ENCODE measurements at regions not wholly inside any gene's neighbourhood (a gene's known extent, or its start where the extent isn't known, plus 50 kb on each side); places are given as distances from the start of the nearest gene placed in this dataset.

DNA sequence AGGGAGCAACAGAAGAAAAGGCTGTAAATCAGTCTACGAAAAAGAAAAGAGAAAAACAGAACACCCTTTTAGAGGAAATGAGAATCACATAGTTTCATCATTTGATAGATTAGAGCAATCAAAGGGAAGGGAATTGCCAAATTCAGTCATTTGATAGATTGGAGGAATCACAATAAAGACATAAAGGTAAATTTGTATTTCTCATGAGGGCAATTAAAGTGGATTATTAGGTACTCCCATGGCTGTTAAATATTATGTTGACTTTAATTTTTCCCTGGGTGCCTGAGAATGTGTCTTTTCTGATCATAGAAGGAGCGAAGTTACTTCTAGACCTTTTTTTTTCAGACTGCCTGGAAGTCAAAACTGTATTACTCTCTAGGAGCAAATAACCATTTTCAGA is 1145.7 kb downstream of the EPHA7 start:
- TF ChIP-seq, protein P1, sequence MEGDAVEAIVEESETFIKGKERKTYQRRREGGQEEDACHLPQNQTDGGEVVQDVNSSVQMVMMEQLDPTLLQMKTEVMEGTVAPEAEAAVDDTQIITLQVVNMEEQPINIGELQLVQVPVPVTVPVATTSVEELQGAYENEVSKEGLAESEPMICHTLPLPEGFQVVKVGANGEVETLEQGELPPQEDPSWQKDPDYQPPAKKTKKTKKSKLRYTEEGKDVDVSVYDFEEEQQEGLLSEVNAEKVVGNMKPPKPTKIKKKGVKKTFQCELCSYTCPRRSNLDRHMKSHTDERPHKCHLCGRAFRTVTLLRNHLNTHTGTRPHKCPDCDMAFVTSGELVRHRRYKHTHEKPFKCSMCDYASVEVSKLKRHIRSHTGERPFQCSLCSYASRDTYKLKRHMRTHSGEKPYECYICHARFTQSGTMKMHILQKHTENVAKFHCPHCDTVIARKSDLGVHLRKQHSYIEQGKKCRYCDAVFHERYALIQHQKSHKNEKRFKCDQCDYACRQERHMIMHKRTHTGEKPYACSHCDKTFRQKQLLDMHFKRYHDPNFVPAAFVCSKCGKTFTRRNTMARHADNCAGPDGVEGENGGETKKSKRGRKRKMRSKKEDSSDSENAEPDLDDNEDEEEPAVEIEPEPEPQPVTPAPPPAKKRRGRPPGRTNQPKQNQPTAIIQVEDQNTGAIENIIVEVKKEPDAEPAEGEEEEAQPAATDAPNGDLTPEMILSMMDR (IDR thresholded peaks at IDR 0.05; ENCODE audit: low read depth, low read length, missing input control), result no peak
- TF ChIP-seq RAD21 (IDR thresholded peaks at IDR 0.05) (no peak), FOXA1 (IDR thresholded peaks at IDR 0.05) (no peak), HNF4G (IDR thresholded peaks at IDR 0.05) (no peak), RXRA (IDR thresholded peaks at IDR 0.05) (no peak), YY1 (IDR thresholded peaks at IDR 0.05) (no peak), NR2F2 (IDR thresholded peaks at IDR 0.05) (no peak), JUND (IDR thresholded peaks at IDR 0.05) (no peak), TAF1 (conservative IDR thresholded peaks at IDR 0.05) (no peak), HNF4A (conservative IDR thresholded peaks at IDR 0.05) (no peak)
- TF ChIP-seq, protein P2, sequence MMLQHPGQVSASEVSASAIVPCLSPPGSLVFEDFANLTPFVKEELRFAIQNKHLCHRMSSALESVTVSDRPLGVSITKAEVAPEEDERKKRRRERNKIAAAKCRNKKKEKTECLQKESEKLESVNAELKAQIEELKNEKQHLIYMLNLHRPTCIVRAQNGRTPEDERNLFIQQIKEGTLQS (IDR thresholded peaks at IDR 0.05), result no peak
- TF ChIP-seq, protein P3, sequence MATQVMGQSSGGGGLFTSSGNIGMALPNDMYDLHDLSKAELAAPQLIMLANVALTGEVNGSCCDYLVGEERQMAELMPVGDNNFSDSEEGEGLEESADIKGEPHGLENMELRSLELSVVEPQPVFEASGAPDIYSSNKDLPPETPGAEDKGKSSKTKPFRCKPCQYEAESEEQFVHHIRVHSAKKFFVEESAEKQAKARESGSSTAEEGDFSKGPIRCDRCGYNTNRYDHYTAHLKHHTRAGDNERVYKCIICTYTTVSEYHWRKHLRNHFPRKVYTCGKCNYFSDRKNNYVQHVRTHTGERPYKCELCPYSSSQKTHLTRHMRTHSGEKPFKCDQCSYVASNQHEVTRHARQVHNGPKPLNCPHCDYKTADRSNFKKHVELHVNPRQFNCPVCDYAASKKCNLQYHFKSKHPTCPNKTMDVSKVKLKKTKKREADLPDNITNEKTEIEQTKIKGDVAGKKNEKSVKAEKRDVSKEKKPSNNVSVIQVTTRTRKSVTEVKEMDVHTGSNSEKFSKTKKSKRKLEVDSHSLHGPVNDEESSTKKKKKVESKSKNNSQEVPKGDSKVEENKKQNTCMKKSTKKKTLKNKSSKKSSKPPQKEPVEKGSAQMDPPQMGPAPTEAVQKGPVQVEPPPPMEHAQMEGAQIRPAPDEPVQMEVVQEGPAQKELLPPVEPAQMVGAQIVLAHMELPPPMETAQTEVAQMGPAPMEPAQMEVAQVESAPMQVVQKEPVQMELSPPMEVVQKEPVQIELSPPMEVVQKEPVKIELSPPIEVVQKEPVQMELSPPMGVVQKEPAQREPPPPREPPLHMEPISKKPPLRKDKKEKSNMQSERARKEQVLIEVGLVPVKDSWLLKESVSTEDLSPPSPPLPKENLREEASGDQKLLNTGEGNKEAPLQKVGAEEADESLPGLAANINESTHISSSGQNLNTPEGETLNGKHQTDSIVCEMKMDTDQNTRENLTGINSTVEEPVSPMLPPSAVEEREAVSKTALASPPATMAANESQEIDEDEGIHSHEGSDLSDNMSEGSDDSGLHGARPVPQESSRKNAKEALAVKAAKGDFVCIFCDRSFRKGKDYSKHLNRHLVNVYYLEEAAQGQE (IDR thresholded peaks at IDR 0.05), result no peak
- TF ChIP-seq, protein P4, sequence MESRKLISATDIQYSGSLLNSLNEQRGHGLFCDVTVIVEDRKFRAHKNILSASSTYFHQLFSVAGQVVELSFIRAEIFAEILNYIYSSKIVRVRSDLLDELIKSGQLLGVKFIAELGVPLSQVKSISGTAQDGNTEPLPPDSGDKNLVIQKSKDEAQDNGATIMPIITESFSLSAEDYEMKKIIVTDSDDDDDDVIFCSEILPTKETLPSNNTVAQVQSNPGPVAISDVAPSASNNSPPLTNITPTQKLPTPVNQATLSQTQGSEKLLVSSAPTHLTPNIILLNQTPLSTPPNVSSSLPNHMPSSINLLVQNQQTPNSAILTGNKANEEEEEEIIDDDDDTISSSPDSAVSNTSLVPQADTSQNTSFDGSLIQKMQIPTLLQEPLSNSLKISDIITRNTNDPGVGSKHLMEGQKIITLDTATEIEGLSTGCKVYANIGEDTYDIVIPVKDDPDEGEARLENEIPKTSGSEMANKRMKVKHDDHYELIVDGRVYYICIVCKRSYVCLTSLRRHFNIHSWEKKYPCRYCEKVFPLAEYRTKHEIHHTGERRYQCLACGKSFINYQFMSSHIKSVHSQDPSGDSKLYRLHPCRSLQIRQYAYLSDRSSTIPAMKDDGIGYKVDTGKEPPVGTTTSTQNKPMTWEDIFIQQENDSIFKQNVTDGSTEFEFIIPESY (IDR thresholded peaks at IDR 0.05), result no peak

Data from liver (tissue), 3 donors.